HEK293 (cell line): ENCODE measurements at regions not wholly inside any gene's neighbourhood (a gene's known extent, or its start where the extent isn't known, plus 50 kb on each side); places are given as distances from the start of the nearest gene placed in this dataset.

Experiments used
- CTCF ChIA-PET: fragments of 350-600 bp; formaldehyde crosslinking; extraction: SDS; loops from one replicate; lab custom pipeline; 2021; ENCODE audit warnings: antibody characterized with exemption; lab: Yijun Ruan, JAX
- POLR2A ChIA-PET: fragments of 300-600 bp; formaldehyde crosslinking; extraction: SDS; loops from one replicate; lab custom pipeline; 2020; ENCODE audit warnings: antibody characterized with exemption, inconsistent platforms; lab: Yijun Ruan, JAX
- H3K27ac ChIP-seq: fragments of 200-500 bp; sonication (Bioruptor generic); 2 replicates; pipeline ENCODE4 v1.5.1; 2014; ENCODE audit warnings: low read depth, low read length, control low read depth, inconsistent platforms; ENCODE audit errors: extremely low read depth
- H3K36me3 ChIP-seq, 2 experiments: fragments of 200-500 bp in 1 of 2; sonication (Bioruptor generic) in 1 of 2; 1 replicate in 1 of 2; 2 replicates in 1 of 2; pipeline ENCODE4 v1.5.1; 2014 to 2017; ENCODE audit warnings: inconsistent platforms in 2 of 2, low read length in 2 of 2; ENCODE audit not compliant: control insufficient read depth in 2 of 2, insufficient read depth in 1 of 2
- H3K4me1 ChIP-seq: fragments of 200-500 bp; sonication (Bioruptor generic); 2 replicates; pipeline ENCODE4 v1.5.1; 2014; ENCODE audit warnings: mild to moderate bottlenecking, low read length, inconsistent platforms; ENCODE audit not compliant: control insufficient read depth, insufficient read depth
- H3K4me3 ChIP-seq: 2 replicates; pipeline ENCODE4 v1.5.1; 2011; ENCODE audit warnings: low read depth, mild to moderate bottlenecking, control low read depth, low read length, moderate library complexity
- H3K9me3 ChIP-seq: fragments of 200-500 bp; sonication (Bioruptor generic); 2 replicates; pipeline ENCODE4 v1.5.1; 2014; ENCODE audit warnings: low read depth, low read length, inconsistent platforms; ENCODE audit not compliant: control insufficient read depth, insufficient read depth
- KLF10 ChIP-seq: fragments of 450-650 bp; IDR thresholded peaks from 2 replicates; pipeline ENCODE4 v1.5.1; 2018; ENCODE audit warnings: missing biosample characterization, mild to moderate bottlenecking, missing genetic modification characterization
- OVOL3 ChIP-seq: fragments of 450-650 bp; formaldehyde crosslinking; IDR thresholded peaks from 2 replicates; pipeline ENCODE4 v1.5.1; 2016; ENCODE audit warnings: missing biosample characterization, missing genetic modification characterization
- SP3 ChIP-seq: fragments of 450-650 bp; formaldehyde crosslinking; IDR thresholded peaks from 2 replicates; pipeline ENCODE4 v1.5.1; 2016; ENCODE audit warnings: missing biosample characterization, missing genetic modification characterization
- TRIM28 ChIP-seq: IDR thresholded peaks from 2 replicates; pipeline ENCODE4 v1.6.1; 2011; ENCODE audit warnings: low read length, control low read depth, borderline replicate concordance
- ZNF18 ChIP-seq: fragments of 450-650 bp; formaldehyde crosslinking; IDR thresholded peaks from 2 replicates; pipeline ENCODE4 v1.5.1; 2016; ENCODE audit warnings: missing biosample characterization, missing genetic modification characterization
- ZNF202 ChIP-seq: fragments of 450-650 bp; formaldehyde crosslinking; IDR thresholded peaks from 2 replicates; pipeline ENCODE4 v1.5.1; 2016; ENCODE audit warnings: missing biosample characterization, missing genetic modification characterization, borderline replicate concordance
- ZNF214 ChIP-seq: fragments of 450-650 bp; formaldehyde crosslinking; IDR thresholded peaks from 2 replicates; pipeline ENCODE4 v1.5.1; 2017; ENCODE audit warnings: missing biosample characterization, mild to moderate bottlenecking, missing genetic modification characterization, borderline replicate concordance
- ZNF239 ChIP-seq: fragments of 450-650 bp; formaldehyde crosslinking; IDR thresholded peaks from 2 replicates; pipeline ENCODE4 v1.5.1; 2016; ENCODE audit warnings: missing biosample characterization, missing genetic modification characterization
- ZNF335 ChIP-seq: fragments of 450-650 bp; formaldehyde crosslinking; conservative IDR thresholded peaks from 2 replicates; pipeline ENCODE4 v1.5.1; 2016; ENCODE audit warnings: missing biosample characterization, missing genetic modification characterization
- ZNF362 ChIP-seq: fragments of 450-650 bp; formaldehyde crosslinking; IDR thresholded peaks from 2 replicates; pipeline ENCODE4 v1.5.1; 2016; ENCODE audit warnings: missing biosample characterization, missing genetic modification characterization
- ZNF391 ChIP-seq: fragments of 450-650 bp; formaldehyde crosslinking; IDR thresholded peaks from 2 replicates; pipeline ENCODE4 v1.5.1; 2016; ENCODE audit warnings: low read depth, missing biosample characterization, missing genetic modification characterization, borderline replicate concordance
- ZNF394 ChIP-seq: fragments of 450-650 bp; formaldehyde crosslinking; IDR thresholded peaks from 2 replicates; pipeline ENCODE4 v1.5.1; 2016; ENCODE audit warnings: missing biosample characterization, missing genetic modification characterization, mild to moderate bottlenecking, moderate library complexity, borderline replicate concordance
- ZNF404 ChIP-seq: fragments of 450-650 bp; formaldehyde crosslinking; IDR thresholded peaks from 2 replicates; pipeline ENCODE4 v1.5.1; 2017; ENCODE audit warnings: missing biosample characterization, missing genetic modification characterization
- ZNF433 ChIP-seq: fragments of 450-650 bp; formaldehyde crosslinking; IDR thresholded peaks from 2 replicates; pipeline ENCODE4 v1.5.1; 2016; ENCODE audit warnings: missing biosample characterization, missing genetic modification characterization, low read depth
- ZNF585B ChIP-seq: fragments of 450-650 bp; formaldehyde crosslinking; IDR thresholded peaks from 2 replicates; pipeline ENCODE4 v1.5.1; 2016; ENCODE audit warnings: missing biosample characterization, missing genetic modification characterization
- ZNF623 ChIP-seq: fragments of 450-650 bp; formaldehyde crosslinking; IDR thresholded peaks from 2 replicates; pipeline ENCODE4 v1.5.1; 2016; ENCODE audit warnings: missing biosample characterization, missing genetic modification characterization
- ZNF626 ChIP-seq: fragments of 450-650 bp; sonication (Bioruptor Pico); formaldehyde crosslinking; IDR thresholded peaks from 2 replicates; pipeline ENCODE4 v1.5.1; 2018; ENCODE audit warnings: missing biosample characterization, missing genetic modification characterization, inconsistent platforms
- ZNF76 ChIP-seq: fragments of 450-650 bp; formaldehyde crosslinking; IDR thresholded peaks from 2 replicates; pipeline ENCODE4; 2016; ENCODE audit warnings: low read depth, missing biosample characterization, missing genetic modification characterization, borderline replicate concordance
- ZSCAN16 ChIP-seq: fragments of 450-650 bp; formaldehyde crosslinking; IDR thresholded peaks from 2 replicates; pipeline ENCODE4 v1.5.1; 2016; ENCODE audit warnings: missing biosample characterization, missing genetic modification characterization
- ZSCAN5A ChIP-seq: fragments of 450-650 bp; formaldehyde crosslinking; IDR thresholded peaks from 2 replicates; pipeline ENCODE4 v1.5.1; 2016; ENCODE audit warnings: missing biosample characterization, missing genetic modification characterization
- TF ChIP-seq, protein P1 (sequence below): fragments of 450-650 bp; formaldehyde crosslinking; IDR thresholded peaks from 2 replicates; pipeline ENCODE4 v1.5.1; 2016; ENCODE audit warnings: missing biosample characterization, missing genetic modification characterization
- TF ChIP-seq, protein P2 (sequence below): fragments of 450-650 bp; formaldehyde crosslinking; IDR thresholded peaks from 2 replicates; pipeline ENCODE4 v1.5.1; 2016; ENCODE audit warnings: missing biosample characterization, missing genetic modification characterization
- TF ChIP-seq, protein P3 (sequence below): fragments of 450-650 bp; formaldehyde crosslinking; IDR thresholded peaks from 2 replicates; pipeline ENCODE4 v1.5.1; 2016; ENCODE audit warnings: missing biosample characterization, missing genetic modification characterization, low read depth

GRCh38 chr1:187236199-187236598 is 407.4 kb downstream of the PLA2G4A start:
- TF ChIP-seq, protein P1, sequence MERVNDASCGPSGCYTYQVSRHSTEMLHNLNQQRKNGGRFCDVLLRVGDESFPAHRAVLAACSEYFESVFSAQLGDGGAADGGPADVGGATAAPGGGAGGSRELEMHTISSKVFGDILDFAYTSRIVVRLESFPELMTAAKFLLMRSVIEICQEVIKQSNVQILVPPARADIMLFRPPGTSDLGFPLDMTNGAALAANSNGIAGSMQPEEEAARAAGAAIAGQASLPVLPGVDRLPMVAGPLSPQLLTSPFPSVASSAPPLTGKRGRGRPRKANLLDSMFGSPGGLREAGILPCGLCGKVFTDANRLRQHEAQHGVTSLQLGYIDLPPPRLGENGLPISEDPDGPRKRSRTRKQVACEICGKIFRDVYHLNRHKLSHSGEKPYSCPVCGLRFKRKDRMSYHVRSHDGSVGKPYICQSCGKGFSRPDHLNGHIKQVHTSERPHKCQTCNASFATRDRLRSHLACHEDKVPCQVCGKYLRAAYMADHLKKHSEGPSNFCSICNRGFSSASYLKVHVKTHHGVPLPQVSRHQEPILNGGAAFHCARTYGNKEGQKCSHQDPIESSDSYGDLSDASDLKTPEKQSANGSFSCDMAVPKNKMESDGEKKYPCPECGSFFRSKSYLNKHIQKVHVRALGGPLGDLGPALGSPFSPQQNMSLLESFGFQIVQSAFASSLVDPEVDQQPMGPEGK (tag by site-specific recombination), result no peak
- TF ChIP-seq ZNF202, result no peak
- TF ChIP-seq ZNF18 (tag by site-specific recombination), result no peak
- TF ChIP-seq OVOL3 (tag by site-specific recombination), result no peak
- TF ChIP-seq ZNF335 (tag by site-specific recombination), result no peak
- no peak for TF ChIP-seq ZSCAN5A (tag by site-specific recombination)
- no peaks in the 10 kb centered on the region for H3K36me3 ChIP-seq

GRCh38 chr1:187236676-187237075 is 407.9 kb downstream of the PLA2G4A start:
- H3K36me3 ChIP-seq, result no peaks in the 10 kb centered on the region
- H3K27ac ChIP-seq, result no peak overlapping the region
- TF ChIP-seq ZNF76 (tag by site-specific recombination), result no peak
- TF ChIP-seq, protein P2, sequence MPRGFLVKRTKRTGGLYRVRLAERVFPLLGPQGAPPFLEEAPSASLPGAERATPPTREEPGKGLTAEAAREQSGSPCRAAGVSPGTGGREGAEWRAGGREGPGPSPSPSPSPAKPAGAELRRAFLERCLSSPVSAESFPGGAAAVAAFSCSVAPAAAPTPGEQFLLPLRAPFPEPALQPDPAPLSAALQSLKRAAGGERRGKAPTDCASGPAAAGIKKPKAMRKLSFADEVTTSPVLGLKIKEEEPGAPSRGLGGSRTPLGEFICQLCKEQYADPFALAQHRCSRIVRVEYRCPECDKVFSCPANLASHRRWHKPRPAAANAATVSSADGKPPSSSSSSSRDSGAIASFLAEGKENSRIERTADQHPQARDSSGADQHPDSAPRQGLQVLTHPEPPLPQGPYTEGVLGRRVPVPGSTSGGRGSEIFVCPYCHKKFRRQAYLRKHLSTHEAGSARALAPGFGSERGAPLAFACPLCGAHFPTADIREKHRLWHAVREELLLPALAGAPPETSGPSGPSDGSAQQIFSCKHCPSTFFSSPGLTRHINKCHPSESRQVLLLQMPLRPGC (tag by site-specific recombination), result no peak
- TF ChIP-seq TRIM28, result no peak
- no peak for TF ChIP-seq ZNF433 (tag by site-specific recombination)
- no peak for TF ChIP-seq ZNF391 (tag by site-specific recombination)
- no peak for TF ChIP-seq ZNF214
- TF ChIP-seq KLF10 (tag by site-specific recombination), result no peak
- TF ChIP-seq ZNF626 (tag by site-specific recombination), result no peak
- TF ChIP-seq SP3 (tag by site-specific recombination), result no peak
- TF ChIP-seq ZSCAN16 (tag by site-specific recombination), result no peak
- TF ChIP-seq, protein P3, sequence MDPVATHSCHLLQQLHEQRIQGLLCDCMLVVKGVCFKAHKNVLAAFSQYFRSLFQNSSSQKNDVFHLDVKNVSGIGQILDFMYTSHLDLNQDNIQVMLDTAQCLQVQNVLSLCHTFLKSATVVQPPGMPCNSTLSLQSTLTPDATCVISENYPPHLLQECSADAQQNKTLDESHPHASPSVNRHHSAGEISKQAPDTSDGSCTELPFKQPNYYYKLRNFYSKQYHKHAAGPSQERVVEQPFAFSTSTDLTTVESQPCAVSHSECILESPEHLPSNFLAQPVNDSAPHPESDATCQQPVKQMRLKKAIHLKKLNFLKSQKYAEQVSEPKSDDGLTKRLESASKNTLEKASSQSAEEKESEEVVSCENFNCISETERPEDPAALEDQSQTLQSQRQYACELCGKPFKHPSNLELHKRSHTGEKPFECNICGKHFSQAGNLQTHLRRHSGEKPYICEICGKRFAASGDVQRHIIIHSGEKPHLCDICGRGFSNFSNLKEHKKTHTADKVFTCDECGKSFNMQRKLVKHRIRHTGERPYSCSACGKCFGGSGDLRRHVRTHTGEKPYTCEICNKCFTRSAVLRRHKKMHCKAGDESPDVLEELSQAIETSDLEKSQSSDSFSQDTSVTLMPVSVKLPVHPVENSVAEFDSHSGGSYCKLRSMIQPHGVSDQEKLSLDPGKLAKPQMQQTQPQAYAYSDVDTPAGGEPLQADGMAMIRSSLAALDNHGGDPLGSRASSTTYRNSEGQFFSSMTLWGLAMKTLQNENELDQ (tag by site-specific recombination), result no peak
- no peak for TF ChIP-seq ZNF623 (tag by site-specific recombination)
- no peak for TF ChIP-seq ZNF239 (tag by site-specific recombination)
- no peak for TF ChIP-seq ZNF585B
- no peak for TF ChIP-seq ZNF394 (tag by site-specific recombination)
- TF ChIP-seq ZNF404, result no peak
- TF ChIP-seq ZNF362, result no peak
- TF ChIP-seq, all 188 proteins: peak for 0
- POLR2A ChIA-PET, result no interaction called here
- H3K4me1 ChIP-seq, result no peaks in the 10 kb centered on the region
- CTCF ChIA-PET, result no interaction called here
- no peak overlapping the region for H3K4me3 ChIP-seq
- H3K9me3 ChIP-seq, result no peaks in the 10 kb centered on the region

More at GRCh38 chr1:187236199-187236598, 407.4 kb downstream of the PLA2G4A start:
- ChIA-PET CTCF (no interaction called here), POLR2A (no interaction called here)
- Histone ChIP-seq H3K4me1 (no peaks in the 10 kb centered on the region), H3K4me3 (no peak overlapping the region), H3K27ac (no peak overlapping the region), H3K9me3 (no peaks in the 10 kb centered on the region)
